HUES64 (cell line): ENCODE measurements at regions not wholly inside any gene's neighbourhood (a gene's known extent, or its start where the extent isn't known, plus 50 kb on each side); places are given as distances from the start of the nearest gene placed in this dataset.
"Not testable (repeated sequence)": the region's sequence is repeated elsewhere in the genome, so short reads cannot be mapped to it uniquely, and the experiment has no call there.

Experiments
- H3K27ac ChIP-seq: 2 replicates; pipeline ENCODE4 v1.7.0; 2013; ENCODE audit warnings: low read depth, low read length, inconsistent platforms
- H3K27me3 ChIP-seq: 2 replicates; pipeline ENCODE4 v1.6.1; 2013; ENCODE audit warnings: mild to moderate bottlenecking, low read length; ENCODE audit not compliant: insufficient read depth
- H3K36me3 ChIP-seq: 2 replicates; pipeline ENCODE4 v1.6.1; 2013; ENCODE audit warnings: mild to moderate bottlenecking, low read length; ENCODE audit not compliant: insufficient read depth
- H3K4me1 ChIP-seq: 2 replicates; pipeline ENCODE4 v1.6.1; 2013; ENCODE audit warnings: mild to moderate bottlenecking, low read length, moderate library complexity; ENCODE audit not compliant: insufficient read depth
- H3K4me3 ChIP-seq: 2 replicates; pipeline ENCODE4 v1.5.1; 2013; ENCODE audit warnings: mild to moderate bottlenecking, low read length, moderate library complexity
- H3K9ac ChIP-seq: 2 replicates; pipeline ENCODE4 v1.6.1; 2013; ENCODE audit warnings: mild to moderate bottlenecking, low read depth, low read length
- H3K9me3 ChIP-seq: 2 replicates; pipeline ENCODE4 v1.6.1; 2013; ENCODE audit warnings: low read depth, low read length; ENCODE audit not compliant: insufficient read depth
- WGBS: fragments of 150-250, 120-280 bp; methylation state at CpG from one replicate; pipeline ENCODE4 v1.1.7; 2013; ENCODE audit warnings: missing lambda C conversion rate; 5-methylcytosine and 5-hydroxymethylcytosine counted together

DNA sequence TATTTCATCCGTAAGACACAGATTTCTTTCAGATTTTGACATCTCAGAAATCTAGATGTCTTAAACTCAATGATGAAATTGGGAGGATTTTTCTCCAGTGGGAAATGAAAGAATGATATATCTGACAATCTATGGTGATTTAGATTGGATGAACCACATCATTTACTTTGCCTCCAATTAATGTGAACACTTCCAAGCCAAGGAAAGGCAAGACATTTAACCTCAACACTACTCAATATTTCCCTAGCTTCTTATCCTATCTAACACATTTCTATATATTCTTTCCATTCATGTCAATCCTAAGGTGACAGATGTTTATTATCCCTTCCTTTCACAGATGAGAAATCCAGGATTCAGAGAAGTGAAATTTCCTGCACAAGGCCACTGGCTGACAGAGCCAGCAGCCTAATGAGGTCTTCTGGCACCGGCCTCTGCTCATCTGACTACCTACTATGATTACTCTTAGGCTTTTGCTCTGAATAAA, 327.6 kb downstream of the IRS1 start:
- 43% methylated on average over 2 of the region's 2 CpGs for WGBS

DNA sequence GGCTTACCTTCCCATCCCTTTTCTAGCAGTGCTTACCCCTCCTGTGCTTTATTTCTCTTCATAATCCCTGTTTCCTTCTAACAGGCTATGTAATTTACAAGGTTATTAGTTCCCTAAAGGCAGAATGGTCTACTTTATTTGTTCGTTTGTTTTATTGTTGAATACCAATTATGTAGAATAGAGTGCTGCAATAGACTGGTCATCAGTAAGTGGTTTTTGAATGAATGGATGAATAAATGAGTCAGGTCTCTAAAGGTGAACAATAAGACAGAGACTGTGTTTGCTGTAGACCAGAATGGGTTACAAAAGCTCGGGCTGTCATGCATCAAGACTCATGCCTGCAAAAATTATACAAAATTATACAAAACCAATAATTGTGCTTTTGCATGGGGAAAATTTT, 332.0 kb downstream of the IRS1 start:
- no peak overlapping the region for H3K9ac ChIP-seq
- no peaks in the 10 kb centered on the region; the same call in 1 of the 2 replicates for H3K9me3 ChIP-seq
- H3K4me1 ChIP-seq: no peaks in the 10 kb centered on the region
- H3K36me3 ChIP-seq: no peaks in the 10 kb centered on the region
- WGBS: 85% methylated on average over 1 of the region's 2 CpGs
- H3K27me3 ChIP-seq: no peaks in the 10 kb centered on the region
- H3K4me3 ChIP-seq: no peak overlapping the region
- no peak overlapping the region for H3K27ac ChIP-seq

More for the DNA sequence above, 327.6 kb downstream of the IRS1 start:
- no peaks in the 10 kb centered on the region; the same call in 1 of the 2 replicates for H3K9me3 ChIP-seq
- H3K36me3 ChIP-seq: no peaks in the 10 kb centered on the region
- no peaks in the 10 kb centered on the region for H3K27me3 ChIP-seq
- H3K4me3 ChIP-seq: no peak overlapping the region
- H3K9ac ChIP-seq: no peak overlapping the region
- peaks cover 8% of the 10 kb centered on the region; the same call in 1 of the 2 replicates for H3K4me1 ChIP-seq
- no peak overlapping the region for H3K27ac ChIP-seq

DNA sequence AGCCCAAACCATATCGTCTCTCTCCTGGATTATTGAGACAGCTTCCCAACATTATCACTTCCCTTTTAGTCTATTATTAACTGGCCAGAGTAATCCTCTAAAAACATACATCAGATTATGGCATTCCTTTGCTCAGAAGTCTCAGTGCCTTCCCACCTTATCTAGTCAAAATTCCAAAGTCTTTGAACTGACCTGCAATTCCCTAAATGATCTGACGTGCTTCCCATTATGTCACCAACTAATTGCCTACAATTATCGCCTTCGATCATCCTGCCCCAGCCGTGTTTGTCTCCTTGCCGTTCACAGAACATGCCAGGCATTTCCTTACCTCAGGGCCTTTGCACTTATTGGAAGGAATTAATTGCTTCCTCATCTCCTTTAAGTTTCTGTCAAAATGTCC, 332.4 kb downstream of the IRS1 start:
- Histone ChIP-seq H3K27ac (no peak overlapping the region), H3K27me3 (no peaks in the 10 kb centered on the region), H3K9ac (no peak overlapping the region), H3K4me3 (no peak overlapping the region), H3K9me3 (no peaks in the 10 kb centered on the region; the same call in 1 of the 2 replicates), H3K4me1 (no peaks in the 10 kb centered on the region), H3K36me3 (no peaks in the 10 kb centered on the region)
- whole genome bisulfite sequencing: 82% methylated on average over 5 of the region's 6 CpGs

DNA sequence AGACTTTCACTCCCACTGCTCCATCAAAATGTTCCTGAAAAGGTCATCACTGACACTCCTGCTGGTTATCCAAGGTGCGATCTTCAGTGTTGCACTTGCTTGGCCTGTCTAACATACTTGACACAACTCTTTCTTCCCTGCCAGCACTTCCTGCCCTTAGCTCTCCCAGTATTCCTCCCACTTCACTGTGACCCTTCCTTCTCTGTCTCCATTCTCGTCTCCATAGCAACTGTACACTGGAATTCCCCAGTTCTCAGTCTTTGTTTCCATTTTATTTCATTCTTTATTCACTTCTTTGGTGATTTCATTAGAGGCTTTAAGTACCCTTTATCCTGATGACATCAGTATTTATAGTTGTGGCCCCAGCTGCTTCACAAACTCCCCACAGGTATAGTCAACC, 333.0 kb downstream of the IRS1 start:
- Histone ChIP-seq H3K9ac (no peak overlapping the region), H3K4me3 (no peak overlapping the region), H3K27ac (no peak overlapping the region), H3K36me3 (no peaks in the 10 kb centered on the region), H3K27me3 (no peaks in the 10 kb centered on the region), H3K9me3 (no peaks in the 10 kb centered on the region; the same call in 1 of the 2 replicates), H3K4me1 (no peaks in the 10 kb centered on the region)
- WGBS: 94% methylated on average over 2 of the region's 2 CpGs

DNA sequence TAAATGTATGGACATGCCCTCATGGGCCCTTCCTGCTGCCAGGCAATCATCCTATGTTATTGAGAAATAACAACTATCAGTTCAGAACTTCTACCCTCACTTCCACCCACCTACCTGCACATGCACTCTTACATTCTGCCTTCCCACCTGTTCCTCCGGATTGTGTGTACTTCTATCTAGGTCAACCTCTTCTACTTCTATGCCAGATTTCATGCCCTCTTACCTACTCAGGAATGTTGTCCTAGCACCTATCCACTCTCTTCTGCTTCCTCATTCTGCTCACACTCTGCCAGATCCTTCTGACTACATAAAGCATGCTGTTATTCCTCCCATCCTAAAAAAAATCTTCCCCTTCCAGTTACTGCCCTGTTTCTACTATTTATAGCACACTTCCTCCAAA, 333.5 kb downstream of the IRS1 start:
- Histone ChIP-seq H3K27me3 (no peaks in the 10 kb centered on the region), H3K4me1 (no peaks in the 10 kb centered on the region), H3K27ac (no peak overlapping the region), H3K9ac (no peak overlapping the region), H3K9me3 (no peaks in the 10 kb centered on the region; the same call in 1 of the 2 replicates), H3K4me3 (no peak overlapping the region), H3K36me3 (no peaks in the 10 kb centered on the region)
- WGBS: 96% methylated on average over 1 of the region's 1 CpG

DNA sequence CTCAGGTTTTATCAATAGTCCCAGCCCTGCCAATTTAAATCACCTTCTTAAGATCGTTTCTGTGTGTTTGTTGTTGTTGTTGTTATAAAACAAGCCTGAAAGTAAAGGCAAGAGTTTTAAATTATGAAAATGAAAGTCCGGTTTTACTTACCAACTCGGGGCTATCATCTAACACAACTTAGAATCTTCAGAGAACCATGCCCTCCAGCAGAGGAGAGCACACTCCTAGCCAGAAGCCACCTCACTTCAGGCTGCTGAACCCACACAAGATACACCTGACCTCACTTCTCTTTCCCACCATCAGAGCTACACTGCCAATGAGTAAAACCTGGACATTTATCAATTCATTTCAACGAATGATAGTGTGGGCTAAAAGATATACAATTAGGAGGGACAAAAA, 335.2 kb downstream of the IRS1 start:
- Histone ChIP-seq H3K36me3 (no peaks in the 10 kb centered on the region), H3K9ac (no peak overlapping the region), H3K27me3 (no peaks in the 10 kb centered on the region), H3K4me3 (no peak overlapping the region), H3K27ac (no peak overlapping the region), H3K9me3 (no peaks in the 10 kb centered on the region; the same call in 1 of the 2 replicates), H3K4me1 (no peaks in the 10 kb centered on the region)
- 97% methylated on average over 3 of the region's 4 CpGs for WGBS

DNA sequence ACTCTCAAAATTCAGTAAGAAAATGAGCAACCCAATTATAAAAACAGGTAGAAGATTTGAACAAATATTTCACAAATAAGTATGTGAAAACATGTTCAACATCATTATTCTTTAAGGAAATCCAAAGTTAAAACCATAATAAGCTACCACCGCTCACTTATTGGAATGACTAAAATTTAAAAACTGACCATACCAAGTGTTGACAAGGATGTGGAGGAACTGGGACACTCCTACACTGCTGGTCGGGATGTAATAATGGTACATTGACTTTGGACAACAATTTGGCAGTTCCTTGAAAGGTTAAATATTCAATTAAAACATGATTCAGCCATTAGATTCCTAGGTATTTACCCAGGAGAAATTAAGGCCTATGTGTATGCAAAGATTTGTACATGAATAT, 336.5 kb downstream of the IRS1 start:
- Histone ChIP-seq H3K9me3 (no peaks in the 10 kb centered on the region; the same call in 1 of the 2 replicates), H3K4me3 (no peak overlapping the region), H3K9ac (no peak overlapping the region), H3K36me3 (no peaks in the 10 kb centered on the region), H3K27me3 (no peaks in the 10 kb centered on the region), H3K27ac (no peak overlapping the region), H3K4me1 (no peaks in the 10 kb centered on the region)
- 91% methylated on average over 2 of the region's 2 CpGs for WGBS

DNA sequence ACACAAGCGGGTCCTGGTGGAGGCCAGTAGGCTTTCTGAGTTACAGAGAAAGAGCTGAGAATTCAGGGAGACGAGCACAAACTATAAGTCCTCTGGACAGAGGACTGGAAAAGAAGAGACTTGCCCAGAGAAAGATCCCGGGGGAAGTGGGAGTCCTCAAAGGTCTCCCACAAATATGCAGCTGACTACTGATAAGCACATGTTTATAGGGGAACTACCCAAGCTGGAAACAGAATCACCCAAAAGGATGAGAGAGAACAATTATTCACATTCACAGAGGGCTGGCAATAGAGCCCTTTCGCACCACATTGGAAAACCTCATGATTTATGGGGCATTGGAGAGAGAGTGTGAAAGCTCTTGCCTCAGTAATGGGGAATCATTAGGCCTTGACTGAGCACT, 337.6 kb downstream of the IRS1 start:
- WGBS: 70% methylated on average over 4 of the region's 4 CpGs
- Histone ChIP-seq H3K27ac (no peak overlapping the region), H3K9me3 (no peaks in the 10 kb centered on the region; the same call in 1 of the 2 replicates), H3K27me3 (no peaks in the 10 kb centered on the region), H3K4me1 (no peaks in the 10 kb centered on the region), H3K36me3 (no peaks in the 10 kb centered on the region), H3K4me3 (no peak overlapping the region), H3K9ac (no peak overlapping the region)

DNA sequence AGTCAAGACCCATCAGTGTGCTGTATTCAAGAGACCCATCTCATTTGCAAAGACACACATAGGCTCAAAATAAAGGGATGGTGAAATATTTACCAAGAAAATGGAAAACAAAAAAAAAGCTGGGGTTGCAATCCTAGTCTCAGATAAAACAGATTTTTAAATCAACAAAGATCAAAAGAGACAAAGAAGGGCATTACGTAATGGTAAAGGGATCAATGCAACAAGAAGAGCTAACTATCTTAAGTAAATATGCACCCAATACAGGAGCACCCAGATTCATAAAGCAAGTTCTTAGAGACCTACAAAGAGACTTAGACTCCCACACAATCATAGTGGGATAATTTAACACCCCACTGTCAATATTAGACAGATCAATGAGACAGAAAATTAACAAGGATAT, 343.5 kb downstream of the IRS1 start:
- peaks cover 24% of the 10 kb centered on the region for H3K9me3 ChIP-seq
- 100% methylated on average over 1 of the region's 1 CpG for WGBS
- not testable (repeated sequence) for H3K27ac ChIP-seq, H3K4me1 ChIP-seq, H3K27me3 ChIP-seq, H3K36me3 ChIP-seq, H3K9ac ChIP-seq, H3K4me3 ChIP-seq

DNA sequence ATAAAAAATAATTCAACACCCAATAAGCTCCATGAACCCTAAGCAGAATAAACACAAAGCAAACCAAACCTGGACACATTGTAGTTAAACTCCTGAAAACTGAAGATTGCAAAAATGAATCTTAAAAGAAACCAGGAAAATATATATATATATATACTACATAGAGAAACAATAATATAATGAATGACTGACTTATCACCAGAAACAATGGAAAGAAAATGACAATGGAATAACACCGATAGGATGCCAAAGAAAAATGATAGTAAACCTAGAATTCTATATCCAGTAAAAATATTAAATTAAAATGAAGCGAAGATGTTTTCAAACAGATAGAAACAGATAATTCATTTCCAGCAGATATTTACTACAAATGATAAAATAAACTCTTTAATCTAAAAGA, 346.9 kb downstream of the IRS1 start:
- Histone ChIP-seq H3K9me3 (peaks cover 24% of the 10 kb centered on the region), H3K36me3 (no peaks in the 10 kb centered on the region), H3K9ac (no peak overlapping the region), H3K4me1 (no peaks in the 10 kb centered on the region), H3K27ac (no peak overlapping the region), H3K4me3 (no peak overlapping the region), H3K27me3 (no peaks in the 10 kb centered on the region)
- no CpG with 5 or more reads among the region's 2 CpGs for whole genome bisulfite sequencing

DNA sequence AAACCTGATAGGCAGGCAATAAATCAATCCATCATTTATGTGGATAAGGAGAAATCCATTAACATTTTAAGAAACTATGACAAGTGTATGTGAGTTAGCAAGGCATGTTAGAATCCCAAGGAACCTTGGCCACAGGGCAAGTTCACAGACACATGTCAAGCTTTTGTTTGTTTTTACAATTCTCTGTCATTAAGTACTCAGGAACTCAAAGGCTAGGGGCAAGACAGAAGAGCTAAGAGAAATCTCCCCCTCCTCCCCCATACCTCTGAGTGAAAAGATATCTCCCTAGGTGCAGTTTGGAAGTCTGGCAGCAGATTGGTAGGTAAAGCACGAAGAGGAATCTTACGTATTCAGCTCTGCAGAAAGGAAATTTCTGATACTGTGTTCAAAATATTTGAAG, 348.1 kb downstream of the IRS1 start:
- H3K9me3 ChIP-seq: peaks cover 24% of the 10 kb centered on the region
- H3K36me3 ChIP-seq: no peaks in the 10 kb centered on the region
- no peaks in the 10 kb centered on the region for H3K4me1 ChIP-seq
- no peak overlapping the region for H3K27ac ChIP-seq
- no peak overlapping the region for H3K9ac ChIP-seq
- 46% methylated on average over 2 of the region's 2 CpGs for WGBS
- H3K27me3 ChIP-seq: no peaks in the 10 kb centered on the region
- no peak overlapping the region for H3K4me3 ChIP-seq

DNA sequence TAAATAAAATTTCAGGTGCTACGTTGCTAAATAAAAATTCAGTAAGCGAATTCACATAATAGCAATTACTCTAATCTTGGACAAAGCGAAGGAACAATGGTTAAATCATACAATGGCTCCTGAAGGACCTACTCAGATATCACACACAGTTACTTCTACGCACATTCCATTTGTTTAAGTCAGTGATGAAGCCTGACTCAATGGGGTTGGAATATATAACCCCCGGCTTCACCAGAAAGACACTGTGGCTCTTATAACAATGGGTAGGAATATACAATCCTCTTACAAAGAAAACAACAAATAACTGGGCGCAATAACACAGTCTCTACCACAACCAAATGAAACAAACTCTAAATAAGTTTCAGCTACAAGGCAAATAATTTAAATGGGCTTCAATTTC, 349.5 kb downstream of the IRS1 start:
- no peaks in the 10 kb centered on the region for H3K4me1 ChIP-seq
- whole genome bisulfite sequencing: 90% methylated on average over 5 of the region's 6 CpGs

More for the DNA sequence above, 349.5 kb downstream of the IRS1 start:
- Histone ChIP-seq H3K9me3 (peaks cover 24% of the 10 kb centered on the region), H3K27me3 (no peaks in the 10 kb centered on the region), H3K4me3 (no peak overlapping the region), H3K36me3 (no peaks in the 10 kb centered on the region), H3K9ac (no peak overlapping the region), H3K27ac (no peak overlapping the region)
